Subcutaneous abdominal adipose tissue (tissue), 5 donors: ENCODE measurements at regions not wholly inside any gene's neighbourhood (a gene's known extent, or its start where the extent isn't known, plus 50 kb on each side); places are given as distances from the start of the nearest gene placed in this dataset.
A peak's percentile ranks its signal among the peaks of the same experiment; 100 is the strongest.

Experiments used
- H3K27ac ChIP-seq: one replicate; pipeline ENCODE4 v1.7.0; 2013; ENCODE audit warnings: low read depth, mild to moderate bottlenecking, inconsistent platforms, low read length, moderate library complexity
- H3K27me3 ChIP-seq, 5 donors: one replicate each; pipeline ENCODE4 v1.7.0; 2013; ENCODE audit warnings: low read length in 5 of 5, inconsistent platforms in 1 of 5; ENCODE audit not compliant: control insufficient read depth in 5 of 5, insufficient read depth in 4 of 5
- H3K36me3 ChIP-seq, 5 donors: one replicate each; pipeline ENCODE4 v1.7.0; 2013; ENCODE audit warnings: low read length in 5 of 5; ENCODE audit not compliant: control insufficient read depth in 5 of 5, insufficient read depth in 5 of 5
- H3K4me1 ChIP-seq, 5 donors: one replicate each; pipeline ENCODE4 v1.7.0; 2013; ENCODE audit warnings: low read length in 5 of 5, mild to moderate bottlenecking in 3 of 5, moderate library complexity in 1 of 5; ENCODE audit not compliant: control insufficient read depth in 5 of 5, insufficient read depth in 5 of 5
- H3K4me3 ChIP-seq, 5 donors: one replicate each; pipeline ENCODE4 v1.7.0; 2013; ENCODE audit warnings: low read length in 5 of 5, low read depth in 1 of 5
- H3K9ac ChIP-seq, 5 donors: one replicate each; pipeline ENCODE4 v1.7.0; 2013; ENCODE audit warnings: low read length in 5 of 5, mild to moderate bottlenecking in 4 of 5, moderate library complexity in 3 of 5
- H3K9me3 ChIP-seq, 5 donors: one replicate each; pipeline ENCODE4 v1.7.0; 2013; ENCODE audit warnings: low read length in 5 of 5; ENCODE audit not compliant: control insufficient read depth in 5 of 5
- donor health status: healthy.
- donor health status: healthy.
- donor health status: healthy.
- donor health status: healthy.
- donor health status: healthy.

DNA sequence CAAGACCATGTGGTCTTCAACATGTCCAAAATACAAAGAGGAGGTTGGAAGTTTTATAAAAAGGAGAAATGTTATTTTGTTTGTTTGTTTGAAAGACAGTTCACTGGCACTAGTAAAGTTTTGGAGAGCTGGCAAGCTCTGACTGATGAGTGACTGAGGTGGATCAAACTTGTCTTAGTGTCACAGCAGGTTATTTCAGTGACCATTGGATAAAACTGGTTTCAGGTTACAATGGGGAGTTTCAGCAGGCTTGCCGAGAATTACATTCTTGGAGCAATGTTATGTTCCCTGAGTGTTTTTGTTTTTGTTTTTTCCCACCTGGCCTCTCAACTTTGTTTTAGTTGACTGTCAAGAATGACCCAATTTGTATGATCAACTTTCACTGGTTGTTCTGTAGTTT, 414.5 kb upstream of the ARHGEF26 start:
- H3K4me1 ChIP-seq = no peaks in the 10 kb centered on the region
- H3K4me3 ChIP-seq = no peak overlapping the region
- no peaks in the 10 kb centered on the region for H3K36me3 ChIP-seq
- H3K27me3 ChIP-seq = no peaks in the 10 kb centered on the region
- no peak overlapping the region for H3K9ac ChIP-seq
- no peaks in the 10 kb centered on the region for H3K9me3 ChIP-seq
- H3K27ac ChIP-seq = no peak overlapping the region

- Histone ChIP-seq H3K4me1 (no peaks in the 10 kb centered on the region), H3K27me3 (no peaks in the 10 kb centered on the region), H3K27ac (no peak overlapping the region), H3K9me3 (no peaks in the 10 kb centered on the region), H3K4me3 (no peak overlapping the region), H3K36me3 (no peaks in the 10 kb centered on the region), H3K9ac (no peak overlapping the region)
Measured at GRCh38 chr3:153714016-153714415, 407.2 kb upstream of the ARHGEF26 start.

GRCh38 chr3:153714588-153715290, 406.5 kb upstream of the ARHGEF26 start:
- Histone ChIP-seq H3K4me3 (no peak overlapping the region), H3K9me3 (no peaks in the 10 kb centered on the region), H3K27ac (no peak overlapping the region), H3K4me1 (no peaks in the 10 kb centered on the region), H3K27me3 (no peaks in the 10 kb centered on the region), H3K9ac (no peak overlapping the region), H3K36me3 (no peaks in the 10 kb centered on the region)

GRCh38 chr3:153722157-153722556, 399.0 kb upstream of the ARHGEF26 start:
- Histone ChIP-seq H3K27me3 (no peaks in the 10 kb centered on the region), H3K36me3 (no peaks in the 10 kb centered on the region)

DNA sequence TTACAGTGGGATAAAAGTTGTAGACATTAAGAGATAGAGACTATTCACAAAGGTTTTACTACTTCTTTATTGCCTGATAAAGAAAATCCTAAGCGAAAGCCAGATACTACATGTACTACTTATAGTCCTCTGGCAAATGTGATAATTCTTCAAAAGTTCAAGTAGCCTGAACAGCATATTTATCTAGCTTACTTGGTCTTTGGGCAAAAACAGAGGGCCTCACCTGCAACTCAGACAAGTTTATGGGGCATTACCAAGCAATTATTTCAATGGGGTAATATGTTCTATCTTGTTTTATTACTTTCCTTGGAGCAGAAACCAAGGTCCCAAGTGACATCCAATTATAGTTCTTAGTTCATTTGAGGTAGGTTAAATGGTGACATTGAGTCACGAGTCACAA, 390.1 kb upstream of the ARHGEF26 start:
- Histone ChIP-seq H3K4me1 (peaks cover 0 to 22% (median 11%) of the 10 kb centered on the region in 5 donors), H3K9me3 (peaks cover 0 to 3% (median 0%) of the 10 kb centered on the region in 5 donors), H3K27me3 (no peaks in the 10 kb centered on the region), H3K36me3 (no peaks in the 10 kb centered on the region), H3K9ac (no peak overlapping the region), H3K27ac (no peak overlapping the region), H3K4me3 (no peak overlapping the region)

More at GRCh38 chr3:153722157-153722556, 399.0 kb upstream of the ARHGEF26 start:
- no peak overlapping the region for H3K27ac ChIP-seq
- no peak overlapping the region for H3K4me3 ChIP-seq
- H3K9me3 ChIP-seq = no peaks in the 10 kb centered on the region
- no peaks in the 10 kb centered on the region for H3K4me1 ChIP-seq
- H3K9ac ChIP-seq = no peak overlapping the region

- H3K4me3 ChIP-seq = no peak overlapping the region
Measured at GRCh38 chr3:153734777-153735551, 386.2 kb upstream of the ARHGEF26 start.

GRCh38 chr3:153740109-153740508, 381.1 kb upstream of the ARHGEF26 start:
- Histone ChIP-seq H3K36me3 (no peaks in the 10 kb centered on the region), H3K9ac (no peak overlapping the region), H3K4me1 (peaks cover 0 to 8% (median 6%) of the 10 kb centered on the region in 5 donors), H3K9me3 (no peaks in the 10 kb centered on the region), H3K27me3 (no peaks in the 10 kb centered on the region), H3K27ac (no peak overlapping the region), H3K4me3 (no peak overlapping the region)

More at GRCh38 chr3:153734777-153735551, 386.2 kb upstream of the ARHGEF26 start:
- Histone ChIP-seq H3K4me1 (peaks cover 0 to 14% (median 11%) of the 10 kb centered on the region in 5 donors), H3K9ac (no peak overlapping the region), H3K9me3 (peaks cover 0 to 3% (median 0%) of the 10 kb centered on the region in 5 donors), H3K27ac (peak overlapping the region; percentile 66), H3K36me3 (no peaks in the 10 kb centered on the region), H3K27me3 (no peaks in the 10 kb centered on the region)

DNA sequence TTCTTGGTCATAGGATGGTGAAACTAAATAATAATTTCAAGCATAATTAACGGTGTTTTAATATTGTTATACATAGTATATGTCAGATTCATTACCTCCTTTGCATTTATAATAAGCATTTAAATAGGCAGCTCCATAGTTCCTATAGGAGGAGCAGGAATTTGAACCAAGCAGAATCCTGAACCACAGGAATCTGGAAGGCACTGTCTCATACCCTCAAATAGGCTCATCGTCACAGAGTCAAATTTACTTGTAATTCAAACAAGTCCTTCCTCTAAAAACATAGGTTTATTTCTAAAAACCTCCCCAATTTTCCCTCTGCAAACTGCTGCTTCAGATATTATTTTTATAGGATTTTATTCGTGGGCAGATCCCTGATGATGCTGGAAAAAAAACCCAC, 376.3 kb upstream of the ARHGEF26 start:
- Histone ChIP-seq H3K4me3 (no peak overlapping the region), H3K9me3 (no peaks in the 10 kb centered on the region), H3K4me1 (no peaks in the 10 kb centered on the region), H3K36me3 (no peaks in the 10 kb centered on the region), H3K9ac (no peak overlapping the region), H3K27me3 (no peaks in the 10 kb centered on the region), H3K27ac (no peak overlapping the region)

GRCh38 chr3:153746211-153746610, 375.0 kb upstream of the ARHGEF26 start:
- Histone ChIP-seq H3K9me3 (no peaks in the 10 kb centered on the region), H3K9ac (no peak overlapping the region), H3K4me3 (no peak overlapping the region), H3K4me1 (no peaks in the 10 kb centered on the region), H3K36me3 (no peaks in the 10 kb centered on the region), H3K27me3 (no peaks in the 10 kb centered on the region), H3K27ac (no peak overlapping the region)

DNA sequence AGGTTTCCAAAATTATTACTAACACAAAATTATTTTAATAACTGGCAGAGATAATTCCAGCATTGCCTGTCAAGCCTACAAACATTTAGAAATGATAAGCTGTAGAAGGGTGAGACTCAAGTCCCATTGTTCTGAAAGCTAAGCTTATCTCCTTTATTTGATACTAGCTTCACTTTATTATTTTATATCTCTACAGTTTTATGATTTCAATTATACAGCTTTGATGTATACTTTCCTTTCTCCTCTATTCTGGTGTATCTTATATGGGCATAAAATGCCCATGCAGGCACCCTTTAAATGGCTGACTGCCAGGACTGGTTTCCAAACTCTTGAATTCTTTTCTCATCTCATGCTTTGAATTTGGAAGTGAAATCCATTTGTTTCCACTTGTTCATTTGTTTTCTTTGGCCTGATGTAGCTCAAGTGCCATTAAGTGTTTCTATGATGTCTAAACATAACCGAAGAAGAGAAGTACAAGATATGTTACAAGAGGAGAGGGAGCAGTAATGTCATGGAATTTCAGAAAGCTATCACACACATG, 372.1 kb upstream of the ARHGEF26 start:
- no peak overlapping the region for H3K9ac ChIP-seq
- no peaks in the 10 kb centered on the region for H3K27me3 ChIP-seq
- H3K4me3 ChIP-seq = no peak overlapping the region
- H3K36me3 ChIP-seq = no peaks in the 10 kb centered on the region
- peaks cover 0 to 13% (median 3%) of the 10 kb centered on the region in 5 donors for H3K4me1 ChIP-seq
- no peaks in the 10 kb centered on the region for H3K9me3 ChIP-seq
- H3K27ac ChIP-seq = no peak overlapping the region
